Kidney (tissue), 13 donors: ENCODE measurements at regions not wholly inside any gene's neighbourhood (a gene's known extent, or its start where the extent isn't known, plus 50 kb on each side); places are given as distances from the start of the nearest gene placed in this dataset.
A peak's percentile ranks its signal among the peaks of the same experiment; 100 is the strongest.

ENCODE experiments used
- DNase-seq, 5 donors: peaks; one replicate each; pipeline ENCODE4 v3.0.0-alpha.2; 2013 to 2020
- FAIRE-seq: peaks from 2 replicates; lab custom pipeline; 2012; peaks lifted over from hg19 to GRCh38; lab: Jason Lieb, UNC
- H3K27ac ChIP-seq, 2 donors: one replicate each; pipeline ENCODE4 v1.7.0; 2013; ENCODE audit warnings: low read depth in 2 of 2, low read length in 2 of 2, inconsistent platforms in 1 of 2
- H3K27me3 ChIP-seq: one replicate; pipeline ENCODE4 v1.7.1; 2013; ENCODE audit warnings: low read length, inconsistent platforms; ENCODE audit not compliant: control insufficient read depth, insufficient read depth
- H3K36me3 ChIP-seq, 3 donors: one replicate each; pipeline versions ENCODE4 v1.7.0 to v1.7.1; 2013; ENCODE audit warnings: low read length in 3 of 3, control low read depth in 1 of 3, inconsistent platforms in 1 of 3; ENCODE audit not compliant: insufficient read depth in 3 of 3, control insufficient read depth in 2 of 3
- H3K4me1 ChIP-seq, 3 donors: one replicate each; pipeline versions ENCODE4 v1.7.0 to v1.7.1; 2013; ENCODE audit warnings: low read length in 3 of 3, inconsistent platforms in 1 of 3, low read depth in 1 of 3; ENCODE audit not compliant: control insufficient read depth in 2 of 3, insufficient read depth in 2 of 3
- H3K4me3 ChIP-seq, 3 donors: one replicate each; pipeline versions ENCODE4 v1.7.0 to v1.8.1; 2013; ENCODE audit warnings: low read length in 3 of 3, control low read depth in 1 of 3, inconsistent platforms in 1 of 3
- H3K9ac ChIP-seq, 3 donors: one replicate each; pipeline versions ENCODE4 v1.7.0 to v1.7.1; 2013; ENCODE audit warnings: low read length in 3 of 3, control low read depth in 1 of 3, inconsistent platforms in 1 of 3
- H3K9me3 ChIP-seq, 3 donors: one replicate each; pipeline versions ENCODE4 v1.7.0 to v1.7.1; 2013; ENCODE audit warnings: low read length in 3 of 3, control low read depth in 1 of 3, inconsistent platforms in 1 of 3; ENCODE audit not compliant: control insufficient read depth in 2 of 3, insufficient read depth in 1 of 3
- CTCF ChIP-seq: IDR thresholded peaks from 3 replicates; pipeline ENCODE4 v1.5.1; 2012; ENCODE audit warnings: mild to moderate bottlenecking, moderate library complexity, borderline replicate concordance; ENCODE audit not compliant: insufficient read depth; ENCODE audit errors: extremely low read depth
- intact Hi-C: fragments of 100-400 bp; cut with DNase I; formaldehyde crosslinking; loops from one replicate; pipeline ENCODE4 v1.11.1; 2022
- donor health status: control.
- donor health status: control.
- donor health status: control.
- donor health status: control.
- donor health status: control.
- donor health status: DM: yes; HTN: yes; CAD: no.
- donor health status: Normal renal cell carcinoma (clear cell type).

- DNase-seq (peak in 3 of 5 donors; percentile 38 to 67 (median 62)), FAIRE-seq (no peak)
- Histone ChIP-seq H3K9me3 (no peaks in the 10 kb centered on the region), H3K9ac (no peak overlapping the region), H3K36me3 (no peaks in the 10 kb centered on the region), H3K27me3 (no peaks in the 10 kb centered on the region), H3K4me3 (no peak overlapping the region), H3K27ac (no peak overlapping the region), H3K4me1 (no peaks in the 10 kb centered on the region)
- intact Hi-C loops = no loop called here
- peak; percentile 18 for TF ChIP-seq CTCF
Observed at GRCh38 chr9:19946441-19947109, 157.7 kb upstream of the SLC24A2 start.

GRCh38 chr9:19941874-19942273 lies 153.0 kb upstream of the SLC24A2 start:
- FAIRE-seq (no peak), DNase-seq (no peak)
- H3K27me3 ChIP-seq = no peaks in the 10 kb centered on the region
- no peak overlapping the region for H3K27ac ChIP-seq
- H3K36me3 ChIP-seq = no peaks in the 10 kb centered on the region
- no peak for TF ChIP-seq CTCF
- H3K4me1 ChIP-seq = no peaks in the 10 kb centered on the region
- no peaks in the 10 kb centered on the region for H3K9me3 ChIP-seq
- no peak overlapping the region for H3K4me3 ChIP-seq
- no peak overlapping the region for H3K9ac ChIP-seq
- intact Hi-C loops = no loop called here

GRCh38 chr9:19940811-19941535 lies 152.1 kb upstream of the SLC24A2 start:
- intact Hi-C loops = no loop called here
- Histone ChIP-seq H3K27me3 (no peaks in the 10 kb centered on the region), H3K4me1 (no peaks in the 10 kb centered on the region), H3K9me3 (no peaks in the 10 kb centered on the region), H3K36me3 (no peaks in the 10 kb centered on the region), H3K27ac (no peak overlapping the region), H3K4me3 (no peak overlapping the region), H3K9ac (no peak overlapping the region)
- FAIRE-seq = no peak
- no peak for TF ChIP-seq CTCF
- DNase-seq = peak in 4 of 5 donors; percentile 75 to 93 (median 85)
